Body of pancreas (tissue), 4 donors: ENCODE measurements at regions not wholly inside any gene's neighbourhood (a gene's known extent, or its start where the extent isn't known, plus 50 kb on each side); places are given as distances from the start of the nearest gene placed in this dataset.

ENCODE experiments used
- ATAC-seq: fragments of 150-250 bp; one replicate; pipeline ENCODE4 v1.9.1; 2016
- DNase-seq, 4 donors: peaks; one replicate each; pipeline ENCODE4 v3.0.0-alpha.2; 2019
- H3K27ac ChIP-seq, 4 donors: fragments of 200-600 bp; sonication (generic); 1 replicate in 3 of 4; 2 replicates in 1 of 4; pipeline versions ENCODE4 v1.5.1 to v1.6.1; 2016 to 2019; ENCODE audit warnings: mild to moderate bottlenecking in 1 of 4, mixed read lengths in 1 of 4, moderate library complexity in 1 of 4
- H3K27me3 ChIP-seq, 2 donors: fragments of 200-600 bp; sonication (generic); one replicate each; pipeline ENCODE4 v1.6.0; 2016; ENCODE audit warnings: mild to moderate bottlenecking in 1 of 2
- H3K36me3 ChIP-seq, 2 donors: fragments of 200-600 bp; sonication (generic); replicated peaks in 1 of 2; 2 replicates each; pipeline ENCODE4 v1.5.1; 2016; ENCODE audit warnings: low read depth in 2 of 2; ENCODE audit not compliant: insufficient read depth in 1 of 2
- H3K4me1 ChIP-seq: fragments of 200-600 bp; sonication (generic); one replicate; pipeline ENCODE4 v1.6.0; 2016
- H3K4me3 ChIP-seq, 2 donors: fragments of 200-600 bp; sonication (generic); 1 replicate in 1 of 2; 2 replicates in 1 of 2; pipeline ENCODE4 v1.5.1; 2016 to 2019
- H3K9me3 ChIP-seq, 3 donors: fragments of 200-600 bp; sonication (generic); 1 replicate in 2 of 3; 2 replicates in 1 of 3; pipeline ENCODE4 v1.5.1; 2016
- CTCF ChIP-seq, 7 experiments: fragments of 450-650 bp in 4 of 7; fragments of 200-600 bp in 3 of 7; sonication (generic) in 3 of 7; IDR thresholded peaks; one replicate each; pipeline ENCODE4 v1.5.1; 2016 to 2019; ENCODE audit warnings: antibody characterized with exemption in 7 of 7
- POLR2A ChIP-seq, 3 donors: fragments of 450-650 bp; IDR thresholded peaks; one replicate each; pipeline ENCODE4 v1.6.1; 2016; ENCODE audit warnings: antibody characterized with exemption in 3 of 3, mild to moderate bottlenecking in 2 of 3
- WGBS, 2 donors: methylation state at CpG; one replicate each; pipeline ENCODE4 v1.1.5; 2017; 5-methylcytosine and 5-hydroxymethylcytosine counted together
- intact Hi-C: fragments of 100-400 bp; cut with DNase I; formaldehyde crosslinking; loops from one replicate; pipeline ENCODE4 v1.15.1; 2023

GRCh38 chr2:204364860-204365535 lies 180.3 kb upstream of the PARD3B start:
- TF ChIP-seq POLR2A (IDR thresholded peaks at IDR 0.05): no peak
- no peak for TF ChIP-seq CTCF (IDR thresholded peaks at IDR 0.05)
- DNase-seq: no peak
- Histone ChIP-seq H3K27me3 (no peaks in the 10 kb centered on the region), H3K9me3 (no peaks in the 10 kb centered on the region), H3K27ac (no peak overlapping the region), H3K4me3 (no peak overlapping the region), H3K36me3 (no peaks in the 10 kb centered on the region), H3K4me1 (no peaks in the 10 kb centered on the region)
- ATAC-seq: no peak
- intact Hi-C loops: no loop called here
- 92 to 95% methylated on average over 6 of the region's 6 CpGs for WGBS, 2 donors

GRCh38 chr2:204365811-204366210 lies 179.5 kb upstream of the PARD3B start:
- no peak overlapping the region for H3K4me3 ChIP-seq
- DNase-seq (no peak), ATAC-seq (no peak)
- no peaks in the 10 kb centered on the region for H3K4me1 ChIP-seq
- no peaks in the 10 kb centered on the region for H3K36me3 ChIP-seq
- intact Hi-C loops: no loop called here
- H3K27me3 ChIP-seq: no peaks in the 10 kb centered on the region
- no peaks in the 10 kb centered on the region for H3K9me3 ChIP-seq
- TF ChIP-seq POLR2A (IDR thresholded peaks at IDR 0.05) (no peak), CTCF (IDR thresholded peaks at IDR 0.05) (no peak)
- 79 to 80% methylated on average over 4 of the region's 4 CpGs for WGBS, 2 donors
- H3K27ac ChIP-seq: no peak overlapping the region

DNA sequence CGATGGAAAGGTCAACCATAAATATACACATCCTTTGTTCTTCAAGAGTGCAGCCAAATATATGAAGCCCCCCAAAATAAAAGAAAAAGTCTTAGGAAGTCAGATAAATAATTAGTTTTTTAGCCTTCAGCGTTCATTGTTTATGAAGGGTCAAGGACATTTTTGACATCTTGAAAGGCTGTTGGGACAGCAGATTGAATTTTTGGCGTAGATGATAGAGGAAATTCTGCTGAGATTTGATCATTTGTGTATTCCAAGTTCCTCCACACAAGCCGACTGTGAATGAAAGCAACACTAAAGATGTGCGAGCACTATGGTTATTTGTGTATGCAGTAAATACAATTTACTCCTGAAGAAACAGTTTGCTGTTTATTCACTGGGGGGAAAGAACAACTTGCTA lies 177.8 kb upstream of the PARD3B start:
- intact Hi-C loops: no loop called here
- Histone ChIP-seq H3K4me1 (no peaks in the 10 kb centered on the region), H3K36me3 (no peaks in the 10 kb centered on the region), H3K27me3 (no peaks in the 10 kb centered on the region), H3K9me3 (no peaks in the 10 kb centered on the region), H3K27ac (no peak overlapping the region), H3K4me3 (no peak overlapping the region)
- TF ChIP-seq POLR2A (IDR thresholded peaks at IDR 0.05): no peak
- TF ChIP-seq CTCF (IDR thresholded peaks at IDR 0.05): no peak
- 59 to 65% methylated on average over 5 of the region's 5 CpGs for WGBS, 2 donors
- ATAC-seq: no peak
- DNase-seq: no peak

GRCh38 chr2:204370172-204370718 lies 175.0 kb upstream of the PARD3B start:
- TF ChIP-seq CTCF (IDR thresholded peaks at IDR 0.05) (no peak), POLR2A (IDR thresholded peaks at IDR 0.05) (no peak)
- Histone ChIP-seq H3K9me3 (no peaks in the 10 kb centered on the region), H3K4me3 (no peak overlapping the region), H3K27me3 (no peaks in the 10 kb centered on the region), H3K36me3 (no peaks in the 10 kb centered on the region), H3K27ac (no peak overlapping the region), H3K4me1 (no peaks in the 10 kb centered on the region)
- no peak for DNase-seq
- intact Hi-C loops: no loop called here
- 44 to 47% methylated on average over 4 of the region's 4 CpGs for WGBS, 2 donors
- ATAC-seq: no peak

- TF ChIP-seq POLR2A (IDR thresholded peaks at IDR 0.05): no peak
- TF ChIP-seq CTCF (IDR thresholded peaks at IDR 0.05): no peak
- intact Hi-C loops: no loop called here
- Histone ChIP-seq H3K9me3 (no peaks in the 10 kb centered on the region), H3K4me3 (no peak overlapping the region), H3K27me3 (no peaks in the 10 kb centered on the region), H3K4me1 (no peaks in the 10 kb centered on the region), H3K27ac (no peak overlapping the region), H3K36me3 (no peaks in the 10 kb centered on the region)
- DNase-seq (no peak), ATAC-seq (no peak)
Measured at GRCh38 chr2:204373942-204374341, 171.3 kb upstream of the PARD3B start.
